Endothelial cell of umbilical vein (primary cell): ENCODE measurements at regions not wholly inside any gene's neighbourhood (a gene's known extent, or its start where the extent isn't known, plus 50 kb on each side); places are given as distances from the start of the nearest gene placed in this dataset.

Source experiments
- BruUV-seq: library from RNA; stranded (reverse); fragments of 400-500 nt; replicated peaks from 2 replicates; lab custom pipeline; 2021; lab: Mats Ljungman, UMichigan
- CTCF ChIA-PET: fragments of 300-600, 350-600 bp; sonication (Branson Sonifier 250); formaldehyde crosslinking; loops from one replicate; lab custom pipeline; 2021; ENCODE audit warnings: antibody characterized with exemption, inconsistent platforms; lab: Charles Lee
- POLR2A ChIA-PET: fragments of 300-600, 350-600 bp; sonication (Branson Sonifier 250); formaldehyde crosslinking; loops from one replicate; lab custom pipeline; 2021; ENCODE audit warnings: antibody characterized with exemption, inconsistent platforms; lab: Charles Lee
- DNase-seq: peaks from one replicate; pipeline ENCODE4 v3.0.0-alpha.2; 2011; ENCODE audit warnings: low read depth, low spot score
- FAIRE-seq: peaks from 2 replicates; lab custom pipeline; 2011; peaks lifted over from hg19 to GRCh38; lab: Jason Lieb, UNC
- H2AFZ ChIP-seq: 2 replicates; pipeline ENCODE4 v1.6.0; 2012; ENCODE audit warnings: low read depth, low read length, control low read depth, inconsistent platforms
- H3K27ac ChIP-seq: 2 replicates; pipeline ENCODE4 v1.5.1; 2011; ENCODE audit warnings: low read depth, mild to moderate bottlenecking, control low read depth, low read length, moderate library complexity; ENCODE audit not compliant: insufficient read depth
- H3K27me3 ChIP-seq, 2 experiments: 2 replicates each; pipeline versions ENCODE4 v1.6.0 to v1.6.1; 2011; ENCODE audit warnings: low read length in 2 of 2, mixed read lengths in 1 of 2; ENCODE audit not compliant: control insufficient read depth in 2 of 2, insufficient read depth in 2 of 2
- H3K36me3 ChIP-seq, 2 experiments: 2 replicates in 1 of 2; 3 replicates in 1 of 2; pipeline ENCODE4 v1.5.1; 2011; ENCODE audit warnings: low read length in 2 of 2, mild to moderate bottlenecking in 1 of 2, moderate library complexity in 1 of 2; ENCODE audit not compliant: control insufficient read depth in 2 of 2, insufficient read depth in 2 of 2; ENCODE audit errors: extremely low read depth in 1 of 2
- H3K4me1 ChIP-seq: 3 replicates; pipeline ENCODE4 v1.5.1; 2011; ENCODE audit warnings: mild to moderate bottlenecking, low read length; ENCODE audit not compliant: control insufficient read depth, insufficient read depth; ENCODE audit errors: extremely low read depth
- H3K4me2 ChIP-seq: 2 replicates; pipeline ENCODE4 v1.6.1; 2011; ENCODE audit warnings: low read length, control low read depth, mixed read lengths; ENCODE audit not compliant: insufficient read depth
- H3K4me3 ChIP-seq, 3 experiments: fragments of 200-600 bp in 1 of 3; sonication (generic), shearing (Covaris generic) in 1 of 3; replicated peaks in 1 of 3; 2 replicates each; pipeline ENCODE4 v1.5.1; 2011 to 2016; ENCODE audit warnings: control low read depth in 3 of 3, low read length in 3 of 3, mild to moderate bottlenecking in 2 of 3, inconsistent platforms in 1 of 3, low read depth in 1 of 3, moderate library complexity in 1 of 3; ENCODE audit not compliant: insufficient read depth in 1 of 3
- H3K79me2 ChIP-seq: 2 replicates; pipeline ENCODE4 v1.6.0; 2012; ENCODE audit warnings: low read length, inconsistent platforms; ENCODE audit not compliant: control insufficient read depth, insufficient read depth
- H3K9ac ChIP-seq: replicated peaks from 2 replicates; pipeline ENCODE3; 2011; ENCODE audit warnings: low read length, control low read depth; ENCODE audit not compliant: insufficient read depth; ENCODE audit errors: extremely low read depth
- H3K9me1 ChIP-seq: replicated peaks from 3 replicates; pipeline ENCODE4 v1.6.0; 2011; ENCODE audit warnings: mild to moderate bottlenecking, low read length; ENCODE audit not compliant: control insufficient read depth, insufficient read depth; ENCODE audit errors: extremely low read depth
- H3K9me3 ChIP-seq: replicated peaks from 2 replicates; pipeline ENCODE4 v1.5.1; 2012; ENCODE audit warnings: low read length, inconsistent platforms; ENCODE audit not compliant: control insufficient read depth, insufficient read depth
- H4K20me1 ChIP-seq: replicated peaks from 2 replicates; pipeline ENCODE3; 2011; ENCODE audit warnings: mild to moderate bottlenecking, low read length; ENCODE audit not compliant: control insufficient read depth, insufficient read depth; ENCODE audit errors: extremely low read depth
- EZH2 ChIP-seq: IDR thresholded peaks from 2 replicates; pipeline ENCODE4 v1.6.1; 2012; ENCODE audit warnings: borderline replicate concordance, low read depth, mild to moderate bottlenecking, moderate library complexity, low read length, inconsistent platforms; ENCODE audit not compliant: severe bottlenecking
- FOS ChIP-seq: IDR thresholded peaks from 2 replicates; pipeline ENCODE4 v1.6.1; 2011; ENCODE audit warnings: mild to moderate bottlenecking, low read length, moderate library complexity, borderline replicate concordance; ENCODE audit not compliant: insufficient read depth
- GATA2 ChIP-seq: IDR thresholded peaks from 2 replicates; pipeline ENCODE4 v1.7.0; 2011; ENCODE audit warnings: low read depth, mild to moderate bottlenecking, moderate library complexity, mixed read lengths, low read length; ENCODE audit not compliant: insufficient read length, insufficient read depth
- JUN ChIP-seq: IDR thresholded peaks from 2 replicates; pipeline ENCODE4 v1.6.1; 2011; ENCODE audit warnings: borderline replicate concordance, low read depth; ENCODE audit not compliant: insufficient read length, insufficient read depth
- MYC ChIP-seq: IDR thresholded peaks from one replicate; pipeline ENCODE4 v1.6.1; 2011; ENCODE audit warnings: mild to moderate bottlenecking, low read depth, low read length
- POLR2A ChIP-seq: IDR thresholded peaks from 2 replicates; pipeline ENCODE4 v1.6.1; 2012; ENCODE audit warnings: low read depth, mild to moderate bottlenecking, control low read depth, low read length
- POLR2AphosphoS5 ChIP-seq: IDR thresholded peaks from 2 replicates; pipeline ENCODE4 v1.6.1; 2012; ENCODE audit warnings: low read depth, mild to moderate bottlenecking, control low read depth, low read length, moderate library complexity; ENCODE audit not compliant: insufficient read depth
- dilution Hi-C: fragments of 300-500 bp; cut with MboI; formaldehyde crosslinking; loops from one replicate; pipeline ENCODE4 v1.15.0; 2019; ENCODE audit warnings: low sequenced_read_pairs; ENCODE audit not compliant: extremely low pct_ligation_motif_present
- intact Hi-C: fragments of 100-400 bp; cut with micrococcal nuclease; formaldehyde crosslinking; loops from one replicate; pipeline ENCODE4 v1.10.0; 2022
- TF ChIP-seq, protein P1 (sequence below): IDR thresholded peaks from 2 replicates; pipeline ENCODE4 v1.6.1; 2011; ENCODE audit not compliant: insufficient read depth, insufficient read length
- TF ChIP-seq, protein P2 (sequence below), 2 donors: IDR thresholded peaks; 1 replicate in 1 of 2; 2 replicates in 1 of 2; pipeline ENCODE4 v1.5.1; 2011; ENCODE audit warnings: low read length in 2 of 2, mild to moderate bottlenecking in 2 of 2, moderate library complexity in 2 of 2, control low read depth in 1 of 2, inconsistent platforms in 1 of 2, low read depth in 1 of 2; ENCODE audit not compliant: insufficient read depth in 1 of 2; ENCODE audit errors: extremely low read depth in 1 of 2

DNA sequence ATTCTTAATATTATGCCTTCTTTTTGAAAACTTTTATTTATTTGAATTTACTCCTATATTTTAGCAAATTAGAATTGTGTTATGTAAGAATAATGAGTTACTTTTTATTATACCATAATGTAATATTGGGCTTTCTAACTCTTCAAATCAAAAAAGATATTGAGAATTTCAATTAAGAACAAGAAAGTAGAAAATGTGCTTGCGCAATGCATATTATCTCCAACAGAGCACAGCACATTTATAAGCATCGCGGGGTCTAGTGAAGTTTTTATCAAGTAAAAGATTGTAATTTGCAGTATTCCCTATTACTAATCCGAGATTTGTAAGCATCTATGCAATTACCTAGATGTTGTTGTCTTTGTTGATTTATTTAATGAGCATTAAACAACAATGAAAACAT is 829.1 kb upstream of the CNTNAP5 start:
- H2AFZ ChIP-seq: no peak overlapping the region
- H3K27ac ChIP-seq: no peak overlapping the region
- H3K36me3 ChIP-seq: no peaks in the 10 kb centered on the region
- TF ChIP-seq POLR2A: no peak
- no peak for TF ChIP-seq GATA2
- TF ChIP-seq FOS: no peak
- TF ChIP-seq POLR2AphosphoS5: no peak
- no peak for TF ChIP-seq EZH2
- TF ChIP-seq, protein P1, sequence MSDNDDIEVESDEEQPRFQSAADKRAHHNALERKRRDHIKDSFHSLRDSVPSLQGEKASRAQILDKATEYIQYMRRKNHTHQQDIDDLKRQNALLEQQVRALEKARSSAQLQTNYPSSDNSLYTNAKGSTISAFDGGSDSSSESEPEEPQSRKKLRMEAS: no peak
- TF ChIP-seq, protein P2, sequence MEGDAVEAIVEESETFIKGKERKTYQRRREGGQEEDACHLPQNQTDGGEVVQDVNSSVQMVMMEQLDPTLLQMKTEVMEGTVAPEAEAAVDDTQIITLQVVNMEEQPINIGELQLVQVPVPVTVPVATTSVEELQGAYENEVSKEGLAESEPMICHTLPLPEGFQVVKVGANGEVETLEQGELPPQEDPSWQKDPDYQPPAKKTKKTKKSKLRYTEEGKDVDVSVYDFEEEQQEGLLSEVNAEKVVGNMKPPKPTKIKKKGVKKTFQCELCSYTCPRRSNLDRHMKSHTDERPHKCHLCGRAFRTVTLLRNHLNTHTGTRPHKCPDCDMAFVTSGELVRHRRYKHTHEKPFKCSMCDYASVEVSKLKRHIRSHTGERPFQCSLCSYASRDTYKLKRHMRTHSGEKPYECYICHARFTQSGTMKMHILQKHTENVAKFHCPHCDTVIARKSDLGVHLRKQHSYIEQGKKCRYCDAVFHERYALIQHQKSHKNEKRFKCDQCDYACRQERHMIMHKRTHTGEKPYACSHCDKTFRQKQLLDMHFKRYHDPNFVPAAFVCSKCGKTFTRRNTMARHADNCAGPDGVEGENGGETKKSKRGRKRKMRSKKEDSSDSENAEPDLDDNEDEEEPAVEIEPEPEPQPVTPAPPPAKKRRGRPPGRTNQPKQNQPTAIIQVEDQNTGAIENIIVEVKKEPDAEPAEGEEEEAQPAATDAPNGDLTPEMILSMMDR (IDR thresholded peaks at IDR 0.05; ENCODE audit: extremely low read depth in 1 of 2, insufficient read depth in 1 of 2, low read depth in 1 of 2, low read length in 2 of 2): no peak
- no peak for TF ChIP-seq MYC
- no peak for TF ChIP-seq JUN
- dilution Hi-C loops (no loop called here), intact Hi-C loops (loop anchor here (5.0 kb wide), 1 partner anchor 369 kb away; no protein-coding TSS in a partner anchor)
- ChIA-PET POLR2A (no interaction called here), CTCF (no interaction called here)
- FAIRE-seq (no peak), DNase-seq (no peak)
- no peaks in the 10 kb centered on the region for H3K27me3 ChIP-seq
- H3K9me1 ChIP-seq: no peaks in the 10 kb centered on the region
- H3K4me1 ChIP-seq: no peaks in the 10 kb centered on the region
- H3K4me3 ChIP-seq: no peak overlapping the region
- H4K20me1 ChIP-seq: no peaks in the 10 kb centered on the region
- H3K9me3 ChIP-seq: peaks cover 3% of the 10 kb centered on the region
- no peak overlapping the region for H3K4me2 ChIP-seq
- BruUV-seq: no TSS peak
- H3K79me2 ChIP-seq: no peaks in the 10 kb centered on the region
- H3K9ac ChIP-seq: no peak overlapping the region
